ENCODE measurements at regions not wholly inside any gene's neighbourhood (a gene's known extent, or its start where the extent isn't known, plus 50 kb on each side); places are given as distances from the start of the nearest gene placed in this dataset.

DNA sequence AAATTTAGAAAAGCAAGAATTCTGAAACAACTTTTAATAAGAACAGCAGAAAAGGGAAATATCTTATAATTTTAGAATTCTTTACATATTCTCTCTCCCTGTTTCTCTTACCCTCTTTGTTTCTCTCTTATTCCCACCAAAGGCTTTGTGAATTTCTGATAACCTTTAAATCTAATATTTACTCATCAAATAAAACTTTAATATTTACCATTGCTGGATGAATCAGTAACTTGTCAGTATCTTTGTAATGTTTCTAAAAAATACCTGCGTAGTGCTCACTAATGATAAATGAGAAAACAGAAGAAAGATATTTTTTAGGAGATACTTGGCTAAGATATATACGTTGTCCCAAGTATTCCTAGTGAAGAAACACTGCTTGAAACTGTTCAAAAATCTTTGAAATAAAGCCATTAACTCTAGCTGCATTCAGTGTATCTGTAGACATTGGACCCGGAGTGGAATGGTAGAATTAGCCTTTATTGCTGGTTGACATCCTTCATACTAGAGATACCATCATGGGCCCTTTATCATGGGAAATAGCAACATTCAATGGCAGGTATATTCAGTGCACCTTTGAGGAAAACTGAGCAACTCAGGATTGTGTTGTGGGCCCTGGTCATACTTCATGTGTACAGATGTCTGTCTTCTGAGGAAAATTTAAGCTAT is 2160.4 kb downstream of the MAT2B start:
- ATAC-seq (ENCODE audit: low FRiP score) (no peak), DNase-seq (no peak)
- Histone ChIP-seq H3K4me1 (ENCODE audit: control insufficient read depth in 1 of 2, insufficient read depth in 2 of 2, low read length in 2 of 2) (no peaks in the 10 kb centered on the region), H3K36me3 (ENCODE audit: control insufficient read depth in 1 of 2, insufficient read depth in 2 of 2, low read length in 1 of 2) (no peaks in the 10 kb centered on the region), H3K27me3 (ENCODE audit: control insufficient read depth in 1 of 2, insufficient read depth in 2 of 2, low read length in 1 of 2) (no peaks in the 10 kb centered on the region), H3K9me3 (ENCODE audit: control insufficient read depth, low read length) (no peaks in the 10 kb centered on the region), H3K27ac (ENCODE audit: low read depth in 1 of 2, low read length in 2 of 2) (no peak overlapping the region), H3K4me3 (ENCODE audit: low read length in 2 of 2) (no peak overlapping the region)
- intact Hi-C loops (cut with DNase I), result no loop called here
- 81 to 85% methylated on average over 3 of the region's 3 CpGs for WGBS, 2 donors

DNA sequence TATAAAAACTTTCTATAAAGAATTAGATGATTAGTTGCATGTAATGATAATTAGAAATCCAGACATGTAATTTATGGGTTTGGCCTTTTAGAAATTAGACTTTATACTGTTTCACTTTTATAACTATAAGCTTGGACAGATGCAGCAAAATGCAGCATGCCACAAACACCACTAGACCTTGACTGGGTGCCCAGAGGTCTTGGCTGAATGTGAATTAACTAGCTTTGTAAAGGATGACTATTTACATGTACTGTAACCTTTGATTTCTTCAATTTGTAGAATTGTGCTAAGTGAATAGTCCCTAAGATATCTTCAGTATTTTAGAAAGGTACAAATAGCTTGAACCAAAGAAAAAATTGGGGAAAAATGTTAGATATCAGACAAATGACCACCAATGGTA is 2168.1 kb downstream of the MAT2B start:
- Histone ChIP-seq H3K36me3 (ENCODE audit: control insufficient read depth in 1 of 2, insufficient read depth in 2 of 2, low read length in 1 of 2) (no peaks in the 10 kb centered on the region), H3K9me3 (ENCODE audit: control insufficient read depth, low read length) (no peaks in the 10 kb centered on the region), H3K27me3 (ENCODE audit: control insufficient read depth in 1 of 2, insufficient read depth in 2 of 2, low read length in 1 of 2) (no peaks in the 10 kb centered on the region), H3K4me3 (ENCODE audit: low read length in 2 of 2) (no peak overlapping the region), H3K27ac (ENCODE audit: low read depth in 1 of 2, low read length in 2 of 2) (no peak overlapping the region), H3K4me1 (ENCODE audit: control insufficient read depth in 1 of 2, insufficient read depth in 2 of 2, low read length in 2 of 2) (no peaks in the 10 kb centered on the region)
- DNase-seq (no peak), ATAC-seq (ENCODE audit: low FRiP score) (no peak)
- intact Hi-C loops (cut with DNase I), result no loop called here

DNA sequence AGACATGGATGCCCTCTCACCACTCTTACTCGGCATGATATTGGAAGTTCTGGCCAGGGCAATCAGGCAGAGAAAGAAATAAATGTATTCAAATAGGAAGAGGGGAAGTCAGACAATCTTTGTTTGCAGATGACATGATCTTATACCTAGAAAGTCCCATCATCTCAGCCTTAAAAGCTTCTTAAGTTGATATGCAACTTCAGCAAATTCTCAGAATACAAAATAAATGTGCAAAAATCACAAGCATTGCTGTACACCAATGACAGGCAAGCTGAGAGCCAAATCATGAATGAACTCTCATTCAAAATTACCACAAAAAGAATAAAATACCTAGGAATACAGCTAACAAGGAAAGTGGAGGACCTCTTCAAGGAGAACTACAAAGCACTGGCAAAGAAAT is 2190.4 kb downstream of the MAT2B start:
- no peak for ATAC-seq (ENCODE audit: low FRiP score)
- no peaks in the 10 kb centered on the region for H3K4me1 ChIP-seq (ENCODE audit: control insufficient read depth in 1 of 2, insufficient read depth in 2 of 2, low read length in 2 of 2)
- H3K9me3 ChIP-seq (ENCODE audit: control insufficient read depth, low read length), result no peaks in the 10 kb centered on the region
- H3K36me3 ChIP-seq (ENCODE audit: control insufficient read depth in 1 of 2, insufficient read depth in 2 of 2, low read length in 1 of 2), result no peaks in the 10 kb centered on the region
- intact Hi-C loops (cut with DNase I), result no loop called here
- H3K4me3 ChIP-seq (ENCODE audit: low read length in 2 of 2), result no peak overlapping the region
- DNase-seq, result no peak
- H3K27ac ChIP-seq (ENCODE audit: low read depth in 1 of 2, low read length in 2 of 2), result no peak overlapping the region
- no peaks in the 10 kb centered on the region for H3K27me3 ChIP-seq (ENCODE audit: control insufficient read depth in 1 of 2, insufficient read depth in 2 of 2, low read length in 1 of 2)
- 83% methylated on average over 1 of the region's 1 CpG for WGBS, 2 donors

DNA sequence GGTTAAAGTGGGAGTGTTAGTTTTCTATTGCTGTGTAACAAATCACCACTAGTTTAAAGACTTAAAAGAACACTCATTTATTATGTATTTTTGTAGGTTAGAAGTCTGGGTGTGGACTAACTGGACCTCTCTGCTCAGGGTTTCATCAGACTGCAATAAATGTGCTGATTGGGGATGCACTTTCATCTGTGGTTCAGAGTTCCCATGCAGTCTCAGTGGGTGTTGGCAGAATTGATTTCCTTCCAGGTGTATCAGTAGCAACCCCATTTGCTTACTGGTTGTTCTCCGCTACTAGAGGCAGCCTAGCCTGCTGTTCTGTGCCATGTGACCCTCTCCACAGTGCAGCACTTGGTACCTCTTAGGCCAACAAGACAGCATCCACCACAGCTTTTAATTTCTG is 2200.5 kb downstream of the MAT2B start:
- Histone ChIP-seq H3K4me1 (ENCODE audit: control insufficient read depth in 1 of 2, insufficient read depth in 2 of 2, low read length in 2 of 2) (no peaks in the 10 kb centered on the region), H3K27ac (ENCODE audit: low read depth in 1 of 2, low read length in 2 of 2) (no peak overlapping the region), H3K4me3 (ENCODE audit: low read length in 2 of 2) (no peak overlapping the region), H3K36me3 (ENCODE audit: control insufficient read depth in 1 of 2, insufficient read depth in 2 of 2, low read length in 1 of 2) (no peaks in the 10 kb centered on the region), H3K27me3 (ENCODE audit: control insufficient read depth in 1 of 2, insufficient read depth in 2 of 2, low read length in 1 of 2) (no peaks in the 10 kb centered on the region), H3K9me3 (ENCODE audit: control insufficient read depth, low read length) (no peaks in the 10 kb centered on the region)
- ATAC-seq (ENCODE audit: low FRiP score), result no peak
- 84 to 96% methylated on average over 1 of the region's 1 CpG for WGBS, 2 donors
- DNase-seq, result no peak
- intact Hi-C loops (cut with DNase I), result no loop called here

DNA sequence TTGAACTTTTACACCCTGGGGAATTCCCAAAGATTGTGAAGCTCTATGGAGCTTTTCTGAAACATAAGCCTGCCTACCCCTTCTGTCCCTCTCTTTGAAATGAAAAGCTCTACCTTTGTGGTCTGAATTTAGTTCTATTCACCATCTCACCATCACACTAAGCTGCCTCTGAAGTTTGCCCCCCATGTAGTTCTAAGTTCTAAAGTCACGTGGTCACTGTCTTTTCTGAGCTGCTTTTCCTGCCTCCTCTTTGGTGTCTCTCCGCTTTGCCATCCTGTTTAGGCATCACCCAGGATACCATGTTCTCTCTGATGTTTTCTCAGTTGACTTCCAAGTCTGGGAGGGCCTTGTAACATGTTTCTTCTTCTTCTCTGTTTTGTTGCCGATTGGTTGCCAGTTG is 2206.6 kb downstream of the MAT2B start:
- ATAC-seq (ENCODE audit: low FRiP score) (no peak), DNase-seq (no peak)
- intact Hi-C loops (cut with DNase I), result no loop called here
- no peaks in the 10 kb centered on the region for H3K4me1 ChIP-seq (ENCODE audit: control insufficient read depth in 1 of 2, insufficient read depth in 2 of 2, low read length in 2 of 2)
- no peak overlapping the region for H3K4me3 ChIP-seq (ENCODE audit: low read length in 2 of 2)
- H3K27me3 ChIP-seq (ENCODE audit: control insufficient read depth in 1 of 2, insufficient read depth in 2 of 2, low read length in 1 of 2), result no peaks in the 10 kb centered on the region
- no peaks in the 10 kb centered on the region for H3K36me3 ChIP-seq (ENCODE audit: control insufficient read depth in 1 of 2, insufficient read depth in 2 of 2, low read length in 1 of 2)
- WGBS, 2 donors, result 77 to 79% methylated on average over 3 of the region's 3 CpGs
- no peak overlapping the region for H3K27ac ChIP-seq (ENCODE audit: low read depth in 1 of 2, low read length in 2 of 2)
- no peaks in the 10 kb centered on the region for H3K9me3 ChIP-seq (ENCODE audit: control insufficient read depth, low read length)

DNA sequence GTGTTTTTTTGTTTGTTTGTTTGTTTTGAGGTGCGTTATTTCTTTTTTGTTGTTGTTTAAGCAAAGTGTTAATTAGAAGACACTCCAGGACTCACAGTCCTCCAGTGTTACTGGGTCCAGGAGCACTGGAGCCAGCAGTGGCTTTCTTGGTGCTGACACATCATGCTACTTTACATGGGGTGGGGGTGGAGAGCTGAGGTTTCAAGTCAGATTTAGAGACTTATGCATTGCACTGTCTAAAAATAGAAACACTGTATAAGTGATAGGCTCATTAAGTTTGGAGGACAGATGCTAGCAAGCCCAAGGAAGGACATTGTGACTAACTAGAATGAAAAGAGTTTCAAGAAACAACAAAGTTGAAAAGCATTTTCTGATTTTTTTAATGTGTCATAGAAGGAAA is 2209.2 kb downstream of the MAT2B start:
- H3K36me3 ChIP-seq (ENCODE audit: control insufficient read depth in 1 of 2, insufficient read depth in 2 of 2, low read length in 1 of 2), result no peaks in the 10 kb centered on the region
- H3K27me3 ChIP-seq (ENCODE audit: control insufficient read depth in 1 of 2, insufficient read depth in 2 of 2, low read length in 1 of 2), result no peaks in the 10 kb centered on the region
- no peaks in the 10 kb centered on the region for H3K4me1 ChIP-seq (ENCODE audit: control insufficient read depth in 1 of 2, insufficient read depth in 2 of 2, low read length in 2 of 2)
- H3K9me3 ChIP-seq (ENCODE audit: control insufficient read depth, low read length), result no peaks in the 10 kb centered on the region
- WGBS, 2 donors, result 67 to 74% methylated on average over 1 of the region's 1 CpG
- no peak overlapping the region for H3K27ac ChIP-seq (ENCODE audit: low read depth in 1 of 2, low read length in 2 of 2)
- no peak for DNase-seq
- no peak for ATAC-seq (ENCODE audit: low FRiP score)
- intact Hi-C loops (cut with DNase I), result no loop called here
- H3K4me3 ChIP-seq (ENCODE audit: low read length in 2 of 2), result no peak overlapping the region

DNA sequence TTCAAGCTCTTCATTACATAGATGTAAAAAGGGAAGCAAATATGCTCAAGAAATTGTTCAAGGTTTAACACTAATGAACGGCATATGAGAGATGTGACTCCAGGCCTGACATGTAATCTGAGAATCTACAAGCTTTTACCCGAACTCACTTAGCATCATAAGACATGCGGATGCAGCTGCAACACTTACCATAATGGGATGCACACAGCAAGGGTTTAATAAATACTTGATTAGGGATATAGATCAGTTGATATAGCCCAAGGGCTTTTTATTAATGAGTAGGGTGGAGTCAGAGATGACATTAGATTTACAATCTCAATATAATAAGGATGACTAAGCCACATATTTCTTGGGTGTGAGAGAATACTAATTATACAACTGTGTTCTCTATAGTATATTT is 2215.5 kb downstream of the MAT2B start:
- Histone ChIP-seq H3K36me3 (ENCODE audit: control insufficient read depth in 1 of 2, insufficient read depth in 2 of 2, low read length in 1 of 2) (no peaks in the 10 kb centered on the region), H3K4me3 (ENCODE audit: low read length in 2 of 2) (no peak overlapping the region), H3K9me3 (ENCODE audit: control insufficient read depth, low read length) (no peaks in the 10 kb centered on the region), H3K4me1 (ENCODE audit: control insufficient read depth in 1 of 2, insufficient read depth in 2 of 2, low read length in 2 of 2) (no peaks in the 10 kb centered on the region), H3K27me3 (ENCODE audit: control insufficient read depth in 1 of 2, insufficient read depth in 2 of 2, low read length in 1 of 2) (no peaks in the 10 kb centered on the region), H3K27ac (ENCODE audit: low read depth in 1 of 2, low read length in 2 of 2) (no peak overlapping the region)
- intact Hi-C loops (cut with DNase I), result no loop called here
- ATAC-seq (ENCODE audit: low FRiP score) (no peak), DNase-seq (no peak)
- 87 to 88% methylated on average over 3 of the region's 3 CpGs for WGBS, 2 donors

DNA sequence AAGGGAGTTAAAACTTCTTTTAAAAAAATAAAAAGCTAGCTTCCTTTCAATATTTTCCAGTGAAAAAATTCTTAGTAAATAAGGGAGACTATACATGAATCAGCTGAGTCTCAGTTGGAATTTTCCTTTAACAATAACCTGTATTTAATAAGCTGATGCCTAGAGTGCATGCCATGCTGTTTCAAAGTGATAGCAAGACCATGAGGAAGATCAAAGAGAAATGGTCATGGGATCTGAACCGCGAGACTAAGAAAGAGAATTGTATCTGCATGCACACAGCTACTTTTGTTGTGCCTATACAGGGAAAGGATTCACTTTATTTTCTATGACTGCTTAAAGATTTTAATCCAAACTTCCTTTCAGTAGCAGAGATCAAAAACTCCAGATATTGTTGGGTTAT is 2217.0 kb downstream of the MAT2B start:
- intact Hi-C loops (cut with DNase I), result no loop called here
- H3K4me3 ChIP-seq (ENCODE audit: low read length in 2 of 2), result no peak overlapping the region
- ATAC-seq (ENCODE audit: low FRiP score) (no peak), DNase-seq (no peak)
- 88 to 92% methylated on average over 2 of the region's 2 CpGs for WGBS, 2 donors
- H3K4me1 ChIP-seq (ENCODE audit: control insufficient read depth in 1 of 2, insufficient read depth in 2 of 2, low read length in 2 of 2), result no peaks in the 10 kb centered on the region
- no peaks in the 10 kb centered on the region for H3K9me3 ChIP-seq (ENCODE audit: control insufficient read depth, low read length)
- no peaks in the 10 kb centered on the region for H3K36me3 ChIP-seq (ENCODE audit: control insufficient read depth in 1 of 2, insufficient read depth in 2 of 2, low read length in 1 of 2)
- no peak overlapping the region for H3K27ac ChIP-seq (ENCODE audit: low read depth in 1 of 2, low read length in 2 of 2)
- no peaks in the 10 kb centered on the region for H3K27me3 ChIP-seq (ENCODE audit: control insufficient read depth in 1 of 2, insufficient read depth in 2 of 2, low read length in 1 of 2)

DNA sequence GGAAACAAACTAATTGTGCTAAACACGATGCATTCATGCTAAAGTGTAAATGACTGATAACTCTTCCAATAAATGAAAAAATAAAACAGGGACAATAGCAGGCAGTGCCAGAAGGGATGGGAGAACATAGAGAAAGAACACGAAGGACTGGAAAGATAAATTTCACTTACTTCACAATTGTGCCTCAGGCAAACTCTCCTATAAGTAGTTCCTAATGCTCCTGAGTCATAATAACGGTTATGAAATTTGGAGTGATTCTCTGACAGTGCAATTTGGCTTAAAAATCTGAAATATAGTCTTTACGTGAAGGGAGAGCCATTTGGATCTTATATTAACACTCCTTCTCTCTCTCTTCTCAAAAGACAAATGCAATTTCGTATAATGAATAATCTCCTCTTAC is 2218.5 kb downstream of the MAT2B start:
- H3K27me3 ChIP-seq (ENCODE audit: control insufficient read depth in 1 of 2, insufficient read depth in 2 of 2, low read length in 1 of 2), result no peaks in the 10 kb centered on the region
- H3K4me3 ChIP-seq (ENCODE audit: low read length in 2 of 2), result no peak overlapping the region
- H3K4me1 ChIP-seq (ENCODE audit: control insufficient read depth in 1 of 2, insufficient read depth in 2 of 2, low read length in 2 of 2), result no peaks in the 10 kb centered on the region
- intact Hi-C loops (cut with DNase I), result no loop called here
- no peaks in the 10 kb centered on the region for H3K9me3 ChIP-seq (ENCODE audit: control insufficient read depth, low read length)
- H3K27ac ChIP-seq (ENCODE audit: low read depth in 1 of 2, low read length in 2 of 2), result no peak overlapping the region
- DNase-seq (no peak), ATAC-seq (ENCODE audit: low FRiP score) (no peak)
- H3K36me3 ChIP-seq (ENCODE audit: control insufficient read depth in 1 of 2, insufficient read depth in 2 of 2, low read length in 1 of 2), result no peaks in the 10 kb centered on the region
- 74 to 78% methylated on average over 5 of the region's 5 CpGs for WGBS, 2 donors

All from aorta (tissue), 5 donors.